ENCODE measurements at regions not wholly inside any gene's neighbourhood (a gene's known extent, or its start where the extent isn't known, plus 50 kb on each side); places are given as distances from the start of the nearest gene placed in this dataset.
"Not testable (repeated sequence)": the region's sequence is repeated elsewhere in the genome, so short reads cannot be mapped to it uniquely, and the experiment has no call there.

DNA sequence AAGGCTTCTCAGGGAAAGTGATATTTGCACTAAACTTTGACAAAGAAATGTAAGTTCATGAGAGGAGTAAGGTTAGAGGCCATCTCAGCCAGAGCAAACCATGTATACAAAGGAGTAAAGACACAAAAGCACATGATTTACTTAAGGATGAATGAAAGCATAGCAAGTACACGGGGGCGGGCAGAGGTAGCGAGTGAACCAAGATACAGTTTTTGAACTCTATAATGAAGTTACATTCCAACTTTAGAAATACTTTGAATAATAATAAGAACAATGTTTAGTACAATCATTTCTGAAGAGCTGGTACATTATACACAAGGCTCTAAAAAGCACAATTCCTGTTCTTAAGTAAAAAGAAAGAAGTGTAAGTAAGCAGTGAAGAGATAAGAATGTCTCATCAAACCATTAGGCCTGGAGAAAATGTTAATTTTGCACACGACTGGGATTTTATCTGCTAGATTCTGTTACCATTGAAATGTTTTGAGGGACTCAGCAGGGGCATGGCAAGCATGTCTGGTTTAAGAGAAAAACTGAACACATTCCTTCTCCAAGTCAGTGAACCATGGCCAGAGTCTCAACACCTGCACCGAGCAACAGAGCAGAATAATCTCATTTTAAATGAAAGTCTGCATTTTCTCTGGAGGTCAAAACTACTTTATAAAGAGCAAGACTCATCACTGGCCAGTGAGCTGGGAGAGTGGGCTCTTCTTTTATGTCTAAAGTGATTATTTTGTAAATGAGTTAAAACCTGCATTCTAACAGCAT lies 147.6 kb upstream of the TRPM3 start:
- DNase-seq, result no peak

DNA sequence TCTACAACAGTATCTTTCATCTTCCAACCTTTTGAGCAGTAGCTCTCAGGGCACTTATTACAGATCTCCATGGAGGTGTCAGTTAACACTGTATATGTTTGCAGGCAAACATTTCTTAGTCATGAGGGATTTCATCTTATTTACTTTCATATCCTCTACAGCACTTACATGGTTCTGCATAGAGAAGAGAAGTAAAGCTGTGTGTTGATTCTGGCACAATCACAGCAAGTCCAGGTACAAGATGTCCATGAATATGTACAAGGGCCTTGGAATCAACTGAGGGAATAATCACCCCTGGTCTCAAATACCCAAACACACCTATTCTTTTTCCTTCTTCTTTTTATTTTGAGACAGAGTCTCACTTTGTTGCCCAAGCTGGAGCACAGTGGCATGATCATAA lies 142.0 kb upstream of the TRPM3 start:
- no peak for DNase-seq

GRCh38 chr9:71260419-71260818 lies 139.0 kb upstream of the TRPM3 start:
- not testable (repeated sequence) for DNase-seq

- DNase-seq, result no peak
Measured at GRCh38 chr9:71254592-71255277, 133.3 kb upstream of the TRPM3 start.

DNA sequence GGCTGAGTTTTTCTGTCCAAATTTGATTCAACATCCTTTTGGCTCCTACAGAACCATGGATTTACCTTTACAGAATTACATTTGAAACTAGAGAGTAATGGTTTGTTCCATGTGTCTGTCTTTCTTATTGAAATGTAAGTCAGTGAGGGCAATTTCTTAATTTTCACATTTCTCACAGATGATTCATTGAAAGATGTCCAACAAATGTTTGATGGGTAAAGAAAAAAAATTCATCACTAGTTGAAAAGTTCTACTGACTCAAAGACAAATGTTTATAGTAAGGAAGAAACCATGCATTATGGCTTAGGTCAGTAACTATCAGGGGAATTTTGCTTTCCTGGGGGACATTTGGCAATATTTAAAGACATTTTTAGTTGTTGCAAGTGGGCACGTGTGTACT lies 131.6 kb upstream of the TRPM3 start:
- no peak for DNase-seq

GRCh38 chr9:71250581-71250980 lies 129.2 kb upstream of the TRPM3 start:
- no peak for DNase-seq

DNA sequence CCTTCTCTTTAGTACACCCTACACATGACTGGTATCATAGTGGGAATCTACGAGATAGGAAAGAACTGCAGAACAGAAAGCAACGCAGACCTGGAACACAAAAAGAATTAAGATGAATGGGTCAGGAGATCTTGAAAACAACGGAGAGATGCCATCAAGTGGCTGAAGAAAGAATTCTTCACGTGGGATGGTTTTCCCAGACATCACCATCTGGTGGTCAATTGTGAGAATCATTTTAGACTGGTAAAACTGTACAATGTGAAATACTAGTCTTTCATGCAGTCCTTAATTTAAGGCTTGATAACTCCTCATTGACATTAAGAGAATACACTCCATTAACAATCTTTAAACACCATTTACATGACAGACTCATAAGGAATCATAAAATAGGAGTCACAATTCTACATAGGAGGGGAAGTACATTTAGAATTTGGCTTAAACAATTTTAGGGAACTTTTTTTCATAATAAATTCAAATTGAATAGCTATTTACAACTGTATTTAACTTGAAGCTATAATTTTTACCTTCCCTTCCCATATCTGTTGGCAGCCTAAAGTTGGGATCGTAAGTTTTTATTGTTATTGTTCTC lies 128.4 kb upstream of the TRPM3 start:
- no peak for DNase-seq

GRCh38 chr9:71245651-71246050 lies 124.2 kb upstream of the TRPM3 start:
- DNase-seq, result no peak

DNA sequence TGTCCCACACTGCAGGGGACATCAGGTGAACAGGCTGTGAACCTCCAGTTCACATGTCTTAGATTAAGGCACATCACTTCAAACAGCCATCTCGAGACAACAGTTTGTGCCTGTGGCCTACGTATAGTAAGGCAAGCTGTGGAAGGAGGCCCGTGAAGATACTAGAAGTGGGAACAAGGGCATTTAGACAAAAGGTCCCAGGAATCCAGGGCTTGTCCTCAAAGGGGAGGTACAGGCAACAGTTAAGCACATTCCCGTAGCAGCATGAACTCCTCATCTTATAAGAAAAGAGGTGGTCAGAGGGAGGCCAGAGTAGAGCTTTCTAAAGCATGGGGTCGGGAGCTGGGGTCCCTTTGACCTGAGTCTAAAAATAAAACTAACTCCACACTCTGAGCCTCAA lies 122.5 kb upstream of the TRPM3 start:
- no peak for DNase-seq

DNA sequence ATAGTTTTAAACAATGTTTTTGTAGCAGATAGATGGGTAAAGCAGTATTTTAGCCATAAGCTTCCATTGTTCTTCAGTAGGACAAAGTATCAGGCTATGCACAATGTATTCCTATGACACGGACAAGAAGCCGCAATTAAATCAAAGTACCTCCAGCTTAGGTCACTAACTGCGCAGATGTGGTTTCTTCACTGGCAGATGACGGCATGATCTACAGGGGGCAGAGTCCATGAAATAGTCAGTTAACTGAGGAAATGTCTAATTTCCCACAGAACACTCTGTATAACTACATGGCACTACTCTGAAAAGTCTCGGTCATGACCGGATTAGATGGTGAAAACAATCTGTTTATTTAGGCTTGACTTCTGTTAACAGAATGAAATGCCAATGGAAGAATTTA lies 120.7 kb upstream of the TRPM3 start:
- no peak for DNase-seq

- no peak for DNase-seq
Measured at GRCh38 chr9:71237051-71237450, 115.6 kb upstream of the TRPM3 start.

DNA sequence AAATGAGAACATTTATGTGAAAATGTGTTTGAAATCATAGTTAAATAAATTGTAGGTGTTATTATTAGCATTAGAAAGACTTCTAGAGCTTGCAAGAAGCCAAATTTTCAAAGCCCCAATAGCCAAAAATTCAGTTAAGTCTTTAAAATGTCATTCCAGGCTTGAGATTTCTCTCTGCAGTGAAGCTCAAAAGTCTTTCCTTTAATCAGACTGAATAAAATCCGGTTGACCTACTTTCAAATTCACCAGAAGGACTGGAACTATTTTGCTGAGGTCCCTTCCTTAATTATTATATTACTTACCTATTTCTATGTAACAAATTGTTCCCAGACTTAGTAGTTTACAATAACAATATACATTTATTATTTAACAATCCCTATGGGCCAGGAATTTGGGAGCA lies 112.2 kb upstream of the TRPM3 start:
- no peak for DNase-seq

DNA sequence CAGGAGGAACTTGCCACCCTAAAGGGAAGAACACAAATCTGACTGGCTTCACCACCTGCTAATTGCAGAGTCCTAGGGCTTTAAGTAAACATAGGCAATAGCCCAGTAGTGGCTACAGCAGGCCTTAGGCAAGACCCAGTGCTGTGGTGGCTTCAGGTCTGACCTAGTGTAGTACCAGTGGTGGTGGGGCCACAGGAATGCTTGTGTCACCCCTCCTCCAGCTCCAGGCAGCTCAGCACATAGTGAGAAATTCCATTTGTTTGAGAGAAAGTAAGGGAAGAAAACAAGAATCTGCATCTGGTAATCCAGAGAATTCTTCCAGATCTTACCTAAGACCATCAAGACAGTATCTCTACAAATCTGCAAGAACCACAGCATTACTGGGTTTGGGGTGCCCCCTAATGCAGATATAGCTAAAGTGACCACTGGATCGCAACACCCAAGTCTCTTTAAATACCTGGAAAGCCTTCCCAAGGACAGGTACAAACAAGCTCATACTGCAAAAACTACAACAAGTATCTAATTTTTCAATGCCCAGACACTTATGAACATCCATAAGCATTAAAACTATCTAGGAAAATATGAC lies 102.6 kb upstream of the TRPM3 start:
- DNase-seq, result no peak

DNA sequence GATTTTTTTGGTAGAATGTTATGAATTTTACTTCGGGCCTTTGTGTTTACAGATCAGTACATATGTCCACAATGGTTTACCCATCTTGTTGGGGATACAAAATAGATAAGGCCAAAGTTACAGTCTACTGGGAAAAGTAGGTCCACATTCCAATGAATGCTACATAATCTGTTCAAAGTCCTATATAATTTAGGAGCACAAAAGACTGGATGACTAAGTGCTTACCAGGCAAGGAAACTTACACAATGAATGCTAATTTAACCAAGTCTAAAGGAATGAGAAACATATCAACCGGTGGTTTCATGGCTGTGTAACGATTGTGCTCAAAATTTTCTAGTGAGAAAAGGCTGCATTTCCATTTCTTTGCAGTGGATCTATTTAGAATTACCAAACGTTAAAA lies 97.4 kb upstream of the TRPM3 start:
- DNase-seq, result no peak

- DNase-seq, result no peak
Measured at GRCh38 chr9:71213633-71214032, 92.2 kb upstream of the TRPM3 start.

- DNase-seq, result no peak
Measured at GRCh38 chr9:71210326-71210725, 88.9 kb upstream of the TRPM3 start.

GRCh38 chr9:71209890-71210289 lies 88.5 kb upstream of the TRPM3 start:
- DNase-seq, result no peak

- no peak for DNase-seq
Measured at GRCh38 chr9:71202931-71203330, 81.5 kb upstream of the TRPM3 start.

- no peak for DNase-seq
Measured at GRCh38 chr9:71191708-71192107, 70.3 kb upstream of the TRPM3 start.

GRCh38 chr9:71183251-71183650 lies 61.8 kb upstream of the TRPM3 start:
- no peak for DNase-seq

GRCh38 chr9:71179183-71179582 lies 57.8 kb upstream of the TRPM3 start:
- no peak for DNase-seq

DNA sequence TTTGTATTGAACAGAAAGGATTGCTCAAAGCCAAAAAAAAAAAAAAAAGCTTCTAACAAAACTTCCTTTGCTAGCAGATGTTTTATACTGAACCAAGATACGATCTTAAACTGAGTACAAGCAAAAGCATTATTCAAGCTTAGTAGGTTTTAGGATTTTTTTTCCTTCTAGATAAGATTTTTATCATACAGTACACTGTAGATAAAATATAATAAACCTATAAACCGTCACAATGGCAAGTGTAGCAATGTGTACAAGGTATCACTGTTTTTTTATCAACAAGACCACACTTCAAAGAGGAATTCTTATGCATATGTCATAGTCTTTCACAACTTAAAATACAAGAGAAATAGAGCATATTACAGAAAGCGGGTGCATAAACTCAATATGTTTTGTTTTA lies 56.5 kb upstream of the TRPM3 start:
- no peak for DNase-seq

- no peak for DNase-seq
Measured at GRCh38 chr9:71171517-71171916, 50.1 kb upstream of the TRPM3 start.
